Esophagus (tissue), 2 donors: ENCODE measurements at regions not wholly inside any gene's neighbourhood (a gene's known extent, or its start where the extent isn't known, plus 50 kb on each side); places are given as distances from the start of the nearest gene placed in this dataset.

Experiments
- H3K27ac ChIP-seq, 2 donors: one replicate each; pipeline ENCODE4 v1.5.1; 2013; ENCODE audit warnings: low read depth in 2 of 2, mild to moderate bottlenecking in 2 of 2, inconsistent platforms in 1 of 2, low read length in 1 of 2, moderate library complexity in 1 of 2
- H3K27me3 ChIP-seq, 2 donors: one replicate each; pipeline ENCODE4 v1.6.1; 2013; ENCODE audit warnings: low read length in 2 of 2, control low read depth in 1 of 2, mild to moderate bottlenecking in 1 of 2; ENCODE audit not compliant: insufficient read depth in 2 of 2, control insufficient read depth in 1 of 2
- H3K36me3 ChIP-seq, 2 donors: one replicate each; pipeline ENCODE4 v1.6.1; 2013; ENCODE audit warnings: low read length in 1 of 2; ENCODE audit not compliant: control insufficient read depth in 2 of 2, insufficient read depth in 2 of 2
- H3K4me1 ChIP-seq, 2 donors: one replicate each; pipeline ENCODE4 v1.6.1; 2013; ENCODE audit warnings: low read length in 1 of 2; ENCODE audit not compliant: control insufficient read depth in 2 of 2, insufficient read depth in 2 of 2
- H3K4me3 ChIP-seq, 2 donors: one replicate each; pipeline ENCODE4 v1.5.1; 2013; ENCODE audit warnings: low read length in 2 of 2, mild to moderate bottlenecking in 2 of 2, low read depth in 1 of 2, moderate library complexity in 1 of 2
- H3K9me3 ChIP-seq, 2 donors: one replicate each; pipeline ENCODE4 v1.6.1; 2013; ENCODE audit warnings: mild to moderate bottlenecking in 2 of 2, low read depth in 1 of 2, low read length in 1 of 2, moderate library complexity in 1 of 2; ENCODE audit not compliant: control insufficient read depth in 2 of 2, insufficient read depth in 1 of 2
- WGBS, 2 donors: extraction: QIAGEN DNeasy Blood & Tissue Kit; methylation state at CpG; one replicate each; pipeline ENCODE4 v1.1.7; 2013; 5-methylcytosine and 5-hydroxymethylcytosine counted together
- donor health status: healthy with polysubstance abuse.
- donor health status: Bipolar disorder and iron deficiency.

GRCh38 chr16:79717333-79718137 lies 117.0 kb upstream of the MAF start:
- no peaks in the 10 kb centered on the region for H3K36me3 ChIP-seq
- no peak overlapping the region for H3K27ac ChIP-seq
- H3K4me1 ChIP-seq = no peaks in the 10 kb centered on the region
- no peak overlapping the region for H3K4me3 ChIP-seq
- peaks cover 0 to 2% of the 10 kb centered on the region in 2 donors for H3K9me3 ChIP-seq
- H3K27me3 ChIP-seq = no peaks in the 10 kb centered on the region
- 82 to 84% methylated on average over 8 of the region's 8 CpGs for WGBS, 2 donors

GRCh38 chr16:79716645-79717332 lies 116.3 kb upstream of the MAF start:
- Histone ChIP-seq H3K27ac (no peak overlapping the region), H3K27me3 (no peaks in the 10 kb centered on the region), H3K4me1 (no peaks in the 10 kb centered on the region), H3K4me3 (no peak overlapping the region), H3K9me3 (no peaks in the 10 kb centered on the region), H3K36me3 (no peaks in the 10 kb centered on the region)
- WGBS, 2 donors = 64 to 71% methylated on average over 7 of the region's 7 CpGs

DNA sequence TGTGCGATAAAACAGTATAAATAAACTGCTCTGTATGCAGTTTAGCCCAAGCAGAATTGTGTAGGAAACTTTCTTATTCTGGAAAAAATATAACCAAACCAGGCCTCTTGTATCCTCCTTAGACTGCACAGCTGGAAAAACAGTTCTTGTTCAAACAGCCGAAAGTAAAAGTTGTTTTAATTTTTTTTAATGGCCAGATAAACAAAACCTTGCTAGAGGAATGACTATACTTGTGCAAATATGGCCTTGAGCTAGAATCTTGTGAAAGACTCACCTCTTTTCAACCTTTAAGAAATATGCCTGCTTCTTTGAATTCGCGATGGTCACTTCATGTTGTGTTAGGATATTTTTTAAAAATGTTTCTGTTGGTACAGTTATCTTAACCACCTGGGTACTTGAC lies 114.5 kb upstream of the MAF start:
- Histone ChIP-seq H3K9me3 (no peaks in the 10 kb centered on the region), H3K27me3 (no peaks in the 10 kb centered on the region), H3K27ac (no peak overlapping the region), H3K4me3 (no peak overlapping the region), H3K36me3 (no peaks in the 10 kb centered on the region), H3K4me1 (no peaks in the 10 kb centered on the region)
- 62 to 67% methylated on average over 4 of the region's 4 CpGs for WGBS, 2 donors

DNA sequence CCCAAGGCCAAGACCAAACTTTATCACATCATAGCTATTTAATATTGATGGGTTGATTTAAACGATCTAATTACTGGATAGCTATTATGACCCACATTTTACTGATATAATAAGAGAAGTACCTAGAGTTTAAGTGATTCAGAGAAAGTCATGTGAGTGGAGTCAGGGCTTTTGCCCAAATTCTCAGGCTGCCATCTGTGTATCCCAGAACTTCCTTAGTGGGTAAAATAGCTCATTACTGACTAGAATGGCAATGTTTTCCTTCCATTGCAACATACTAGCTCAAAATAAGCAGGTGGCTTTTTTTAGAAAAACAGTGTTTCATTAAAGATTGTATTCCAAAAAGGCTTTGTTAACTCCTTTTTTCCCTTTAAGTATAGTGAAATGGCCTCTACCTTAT lies 113.9 kb upstream of the MAF start:
- 60 to 81% methylated on average over 1 of the region's 1 CpG for WGBS, 2 donors

GRCh38 chr16:79713609-79714309 lies 113.2 kb upstream of the MAF start:
- 80 to 92% methylated on average over 6 of the region's 6 CpGs for WGBS, 2 donors

More for the DNA sequence above, 113.9 kb upstream of the MAF start:
- H3K4me1 ChIP-seq = no peaks in the 10 kb centered on the region
- no peak overlapping the region for H3K4me3 ChIP-seq
- H3K27ac ChIP-seq = no peak overlapping the region
- H3K36me3 ChIP-seq = no peaks in the 10 kb centered on the region
- H3K9me3 ChIP-seq = no peaks in the 10 kb centered on the region
- no peaks in the 10 kb centered on the region for H3K27me3 ChIP-seq

DNA sequence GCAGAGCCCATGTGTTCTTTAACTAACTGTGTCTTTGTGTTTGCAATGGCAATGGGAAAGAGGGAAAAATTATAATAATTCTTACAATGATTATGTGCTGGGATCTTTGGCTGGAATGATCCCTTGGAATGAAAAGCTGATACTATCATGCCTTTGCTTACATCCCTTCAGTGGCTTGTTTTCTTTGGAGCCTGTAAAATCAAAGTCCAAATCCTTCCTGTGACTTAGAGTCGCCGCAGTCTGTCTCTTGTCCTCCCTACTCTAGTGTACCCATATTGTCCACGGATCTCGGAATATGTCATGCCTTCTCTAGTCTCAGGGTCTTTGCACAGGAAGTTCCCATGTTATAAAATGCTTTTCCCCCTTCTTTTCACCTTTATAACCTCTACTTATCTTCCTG lies 111.7 kb upstream of the MAF start:
- H3K27ac ChIP-seq = no peak overlapping the region

More at GRCh38 chr16:79713609-79714309, 113.2 kb upstream of the MAF start:
- Histone ChIP-seq H3K9me3 (no peaks in the 10 kb centered on the region), H3K4me3 (no peak overlapping the region), H3K4me1 (no peaks in the 10 kb centered on the region), H3K27me3 (no peaks in the 10 kb centered on the region), H3K27ac (no peak overlapping the region), H3K36me3 (no peaks in the 10 kb centered on the region)

GRCh38 chr16:79707876-79708275 lies 107.3 kb upstream of the MAF start:
- H3K36me3 ChIP-seq = no peaks in the 10 kb centered on the region
- no peaks in the 10 kb centered on the region for H3K27me3 ChIP-seq
- peaks cover 0 to 5% of the 10 kb centered on the region in 2 donors for H3K4me1 ChIP-seq
- WGBS, 2 donors = 48 to 63% methylated on average over 6 of the region's 6 CpGs
- no peaks in the 10 kb centered on the region for H3K9me3 ChIP-seq
- no peak overlapping the region for H3K4me3 ChIP-seq
- peak overlapping the region; percentile 40 to 68 for H3K27ac ChIP-seq

More for the DNA sequence above, 111.7 kb upstream of the MAF start:
- Histone ChIP-seq H3K36me3 (no peaks in the 10 kb centered on the region), H3K4me1 (peaks cover 0 to 5% of the 10 kb centered on the region in 2 donors), H3K9me3 (no peaks in the 10 kb centered on the region), H3K4me3 (no peak overlapping the region), H3K27me3 (no peaks in the 10 kb centered on the region)
- 68 to 92% methylated on average over 4 of the region's 4 CpGs for WGBS, 2 donors

- WGBS, 2 donors = 90 to 93% methylated on average over 1 of the region's 1 CpG
- Histone ChIP-seq H3K9me3 (no peaks in the 10 kb centered on the region), H3K27ac (no peak overlapping the region), H3K36me3 (no peaks in the 10 kb centered on the region), H3K27me3 (no peaks in the 10 kb centered on the region), H3K4me1 (peaks cover 0 to 2% of the 10 kb centered on the region in 2 donors), H3K4me3 (no peak overlapping the region)
Measured at GRCh38 chr16:79703066-79703465, 102.5 kb upstream of the MAF start.

DNA sequence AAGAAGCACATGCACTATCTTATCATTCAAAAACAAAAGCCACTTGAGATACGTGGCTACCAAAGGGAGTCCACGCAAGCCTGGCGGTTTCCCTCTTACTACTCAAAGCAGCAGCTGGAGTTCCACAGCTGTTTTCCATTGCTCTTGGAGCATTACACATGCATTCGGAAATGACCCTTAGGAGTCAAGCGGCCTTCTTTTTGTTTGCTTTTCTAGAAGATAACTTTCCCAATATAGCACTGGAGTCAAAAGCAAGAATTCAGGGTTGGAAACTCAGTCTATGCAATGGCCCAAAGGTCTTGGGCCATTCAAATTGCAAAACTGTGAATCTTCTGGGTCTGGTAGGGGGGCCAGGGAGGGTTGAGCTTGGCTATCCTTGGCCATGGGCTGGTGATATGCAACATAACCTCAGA lies 97.8 kb upstream of the MAF start:
- Histone ChIP-seq H3K36me3 (no peaks in the 10 kb centered on the region), H3K4me1 (no peaks in the 10 kb centered on the region), H3K27me3 (no peaks in the 10 kb centered on the region), H3K27ac (no peak overlapping the region), H3K4me3 (no peak overlapping the region), H3K9me3 (no peaks in the 10 kb centered on the region)
- WGBS, 2 donors = 63 to 68% methylated on average over 5 of the region's 5 CpGs
